IMR-90 (cell line): ENCODE measurements at regions not wholly inside any gene's neighbourhood (a gene's known extent, or its start where the extent isn't known, plus 50 kb on each side); places are given as distances from the start of the nearest gene placed in this dataset.

Experiments used
- ATAC-seq: fragments of 200-7000 bp; cut with Tn5 transposase; 2 replicates; pipeline ENCODE4 v1.9.1; 2020; ENCODE audit warnings: low read depth, mild to moderate bottlenecking, moderate library complexity
- BruUV-seq: library from RNA; stranded (reverse); fragments of 400-500 nt; replicated peaks from 2 replicates; lab custom pipeline; 2021; lab: Mats Ljungman, UMichigan
- CTCF ChIA-PET: fragments of 300-600 bp; formaldehyde crosslinking; extraction: SDS; loops from one replicate; lab custom pipeline; 2021; ENCODE audit warnings: antibody characterized with exemption; lab: Yijun Ruan, JAX
- POLR2A ChIA-PET: fragments of 300-600 bp; sonication (Branson Sonifier 250); formaldehyde crosslinking; loops from one replicate; lab custom pipeline; 2022; ENCODE audit warnings: antibody characterized with exemption; ENCODE audit not compliant: unreplicated experiment; lab: Charles Lee
- DNase-seq: peaks from one replicate; pipeline ENCODE4 v3.0.0; 2013
- H2AFZ ChIP-seq: replicated peaks from 2 replicates; pipeline ENCODE3; 2013; ENCODE audit warnings: low read length, mild to moderate bottlenecking; ENCODE audit not compliant: poor library complexity
- H2AK5ac ChIP-seq: 2 replicates; pipeline ENCODE4 v1.6.1; 2013; ENCODE audit warnings: low read depth, low read length, inconsistent platforms
- H2AK9ac ChIP-seq: replicated peaks from 2 replicates; pipeline ENCODE3; 2013; ENCODE audit warnings: mild to moderate bottlenecking, low read depth, low read length, moderate library complexity; ENCODE audit not compliant: poor library complexity
- H2BK120ac ChIP-seq: 2 replicates; pipeline ENCODE4 v1.6.1; 2013; ENCODE audit warnings: low read depth, low read length, inconsistent platforms
- H2BK15ac ChIP-seq: 3 replicates; pipeline ENCODE4 v1.6.1; 2013; ENCODE audit warnings: low read depth, low read length, inconsistent platforms
- H2BK20ac ChIP-seq: 2 replicates; pipeline ENCODE4 v1.6.1; 2013; ENCODE audit warnings: low read depth, mild to moderate bottlenecking, inconsistent platforms, low read length, moderate library complexity
- H2BK5ac ChIP-seq: 2 replicates; pipeline ENCODE4 v1.6.1; 2013; ENCODE audit warnings: mild to moderate bottlenecking, low read depth, low read length, inconsistent platforms; ENCODE audit not compliant: poor library complexity, severe bottlenecking
- H3K14ac ChIP-seq: replicated peaks from 2 replicates; pipeline ENCODE4 v1.6.1; 2013; ENCODE audit warnings: low read depth, low read length, inconsistent platforms
- H3K18ac ChIP-seq: 2 replicates; pipeline ENCODE4 v1.6.1; 2013; ENCODE audit warnings: low read depth, low read length, control low read depth
- H3K23ac ChIP-seq: 2 replicates; pipeline ENCODE4 v1.6.1; 2013; ENCODE audit warnings: low read depth, low read length, inconsistent platforms
- H3K27ac ChIP-seq: 2 replicates; pipeline ENCODE4 v1.5.1; 2013; ENCODE audit warnings: mild to moderate bottlenecking, control low read depth, low read length; ENCODE audit not compliant: insufficient read depth
- H3K27me3 ChIP-seq: 2 replicates; pipeline ENCODE4 v1.6.1; 2013; ENCODE audit warnings: low read length; ENCODE audit not compliant: control insufficient read depth, insufficient read depth
- H3K36me3 ChIP-seq: 2 replicates; pipeline ENCODE4 v1.6.1; 2013; ENCODE audit warnings: low read length, mixed read lengths; ENCODE audit not compliant: control insufficient read depth, insufficient read depth
- H3K4ac ChIP-seq: 2 replicates; pipeline ENCODE4 v1.6.1; 2013; ENCODE audit warnings: low read depth, low read length, inconsistent platforms
- H3K4me1 ChIP-seq: 2 replicates; pipeline ENCODE4 v1.6.1; 2013; ENCODE audit warnings: low read length, mixed read lengths; ENCODE audit not compliant: control insufficient read depth, insufficient read depth
- H3K4me2 ChIP-seq: 2 replicates; pipeline ENCODE4 v1.6.1; 2013; ENCODE audit warnings: low read depth, mild to moderate bottlenecking, control low read depth, low read length, moderate library complexity
- H3K4me3 ChIP-seq: 2 replicates; pipeline ENCODE4 v1.5.1; 2013; ENCODE audit warnings: low read depth, mild to moderate bottlenecking, control low read depth, low read length, moderate library complexity; ENCODE audit not compliant: insufficient read depth
- H3K56ac ChIP-seq: 2 replicates; pipeline ENCODE4 v1.6.1; 2013; ENCODE audit warnings: low read length, inconsistent platforms; ENCODE audit not compliant: insufficient read depth; ENCODE audit errors: extremely low read depth
- H3K79me1 ChIP-seq, 2 experiments: 2 replicates each; pipeline ENCODE4 v1.6.1; 2013; ENCODE audit warnings: low read length in 2 of 2, inconsistent platforms in 1 of 2, low read depth in 1 of 2
- H3K9ac ChIP-seq: 2 replicates; pipeline ENCODE4 v1.6.1; 2013; ENCODE audit warnings: low read depth, low read length, control low read depth
- H3K9me1 ChIP-seq: 2 replicates; pipeline ENCODE4 v1.6.1; 2013; ENCODE audit warnings: low read length, inconsistent platforms; ENCODE audit not compliant: insufficient read depth
- H3K9me3 ChIP-seq: 2 replicates; pipeline ENCODE4 v1.6.1; 2013; ENCODE audit warnings: low read length; ENCODE audit not compliant: control insufficient read depth, insufficient read depth
- H4K20me1 ChIP-seq: 2 replicates; pipeline ENCODE4 v1.6.1; 2013; ENCODE audit warnings: low read length, inconsistent platforms; ENCODE audit not compliant: insufficient read depth
- H4K5ac ChIP-seq: 2 replicates; pipeline ENCODE4 v1.6.1; 2013; ENCODE audit warnings: mild to moderate bottlenecking, low read depth, low read length, control low read depth
- H4K8ac ChIP-seq, 2 experiments: 2 replicates each; pipeline ENCODE4 v1.6.1; 2013; ENCODE audit warnings: low read depth in 2 of 2, low read length in 2 of 2, control low read depth in 1 of 2, inconsistent platforms in 1 of 2
- H4K91ac ChIP-seq: 2 replicates; pipeline ENCODE4 v1.6.1; 2013; ENCODE audit warnings: low read depth, low read length, inconsistent platforms; ENCODE audit not compliant: insufficient read depth
- MAFK ChIP-seq: IDR thresholded peaks from 2 replicates; pipeline ENCODE4 v1.6.1; 2012; ENCODE audit warnings: low read depth, low read length, improper control_type of control experiment
- POLR2A ChIP-seq: IDR thresholded peaks from 2 replicates; pipeline ENCODE4 v1.6.1; 2012; ENCODE audit warnings: mild to moderate bottlenecking, low read depth, low read length
- dilution Hi-C: fragments of 300-500 bp; cut with HindIII; formaldehyde crosslinking; loops from one replicate; pipeline ENCODE4 v1.14.3; 2018; ENCODE audit warnings: low sequenced_read_pairs; ENCODE audit not compliant: unreplicated experiment
- in situ Hi-C: fragments of 300-500 bp; cut with MboI; formaldehyde crosslinking; loops from 3 replicates; pipeline ENCODE4 v1.14.3; 2019; ENCODE audit warnings: low sequenced_read_pairs, inconsistent platforms, mixed read lengths
- intact Hi-C: fragments of 100-400 bp; cut with micrococcal nuclease; formaldehyde crosslinking; loops from 2 replicates; pipeline ENCODE4 v1.10.0; 2022

GRCh38 chr4:14729282-14730000 lies 272.8 kb upstream of the CPEB2 start:
- no peak overlapping the region for H4K5ac ChIP-seq

More at GRCh38 chr4:14729282-14730000, 272.8 kb upstream of the CPEB2 start:
- intact Hi-C loops, result no loop called here
- Histone ChIP-seq H3K9me3 (peaks cover 3% of the 10 kb centered on the region; the same call in 1 of the 2 replicates), H3K4me3 (no peak overlapping the region), H3K4ac (no peak overlapping the region), H2AK5ac (no peak overlapping the region), H3K36me3 (no peaks in the 10 kb centered on the region), H3K4me2 (no peak overlapping the region), H3K27me3 (no peaks in the 10 kb centered on the region), H3K56ac (no peak overlapping the region), H2AFZ (no peak overlapping the region), H2BK15ac (no peak overlapping the region), H4K8ac (no peak overlapping the region), H3K4me1 (no peaks in the 10 kb centered on the region), H4K20me1 (no peaks in the 10 kb centered on the region), H3K27ac (no peak overlapping the region), H3K9ac (no peak overlapping the region), H3K79me1 (no peaks in the 10 kb centered on the region), H2BK5ac (no peak overlapping the region), H3K18ac (no peak overlapping the region), H2BK120ac (no peak overlapping the region), H3K9me1 (no peaks in the 10 kb centered on the region), H2BK20ac (no peak overlapping the region), H3K14ac (no peak overlapping the region), H3K23ac (no peak overlapping the region), H2AK9ac (no peak overlapping the region), H4K91ac (no peak overlapping the region)
- TF ChIP-seq MAFK, result peak; percentile 76
- no peak for TF ChIP-seq POLR2A
- in situ Hi-C loops, result no loop called here
- CTCF ChIA-PET, result no interaction called here
- BruUV-seq, result no TSS peak
- no peak for ATAC-seq
- dilution Hi-C loops, result no loop called here
- no peak for DNase-seq
- POLR2A ChIA-PET, result no interaction called here
